Peyer's patch (tissue), 4 donors: ENCODE measurements at regions not wholly inside any gene's neighbourhood (a gene's known extent, or its start where the extent isn't known, plus 50 kb on each side); places are given as distances from the start of the nearest gene placed in this dataset.

Experiments used
- CTCF ChIP-seq, 6 experiments: fragments of 450-650 bp in 4 of 6; fragments of 200-600 bp in 2 of 6; sonication (generic) in 1 of 6; IDR thresholded peaks; one replicate each; pipeline ENCODE4 v1.5.1; 2017 to 2019; ENCODE audit warnings: antibody characterized with exemption in 6 of 6, mild to moderate bottlenecking in 3 of 6, moderate library complexity in 1 of 6
- POLR2A ChIP-seq, 2 donors: fragments of 450-650 bp; IDR thresholded peaks; one replicate each; pipeline ENCODE4 v1.5.1; 2017; ENCODE audit warnings: antibody characterized with exemption in 2 of 2, mild to moderate bottlenecking in 2 of 2, moderate library complexity in 2 of 2

DNA sequence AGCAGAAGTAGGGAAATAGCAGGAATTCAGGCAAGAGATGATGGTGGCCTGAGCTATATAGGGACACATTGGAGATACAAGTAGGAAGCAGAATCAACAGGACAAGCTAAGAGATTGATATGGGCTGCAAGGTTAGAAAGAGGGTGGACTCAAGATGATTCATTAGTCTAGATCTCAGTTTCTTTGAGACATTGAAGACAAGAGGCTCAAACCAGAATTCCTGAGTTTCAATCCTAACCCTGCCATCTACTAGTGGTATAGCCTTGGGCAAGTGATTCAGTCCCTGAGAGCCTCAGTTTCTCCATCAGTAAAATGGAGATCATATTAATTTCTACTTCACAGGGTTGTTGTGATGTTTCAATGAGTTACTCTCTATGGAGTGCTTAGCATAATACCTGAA is 53.1 kb upstream of the NAV2 start:
- TF ChIP-seq CTCF (IDR thresholded peaks at IDR 0.05) (no peak), POLR2A (IDR thresholded peaks at IDR 0.05) (no peak)
